Dendritic cell treated with granulocyte-macrophage colony-stimulating factor and Interleukin-4, amounts not matched to agents 40 ng/mL and 50 ng/mL, for 4 days (primary cell): ENCODE measurements at regions not wholly inside any gene's neighbourhood (a gene's known extent, or its start where the extent isn't known, plus 50 kb on each side); places are given as distances from the start of the nearest gene placed in this dataset.

Experiments used
- H3K27ac Mint-ChIP-seq: one replicate; pipeline ENCODE4 v1.8.0; 2022; ENCODE audit warnings: mild to moderate bottlenecking, mixed read lengths
- H3K27me3 Mint-ChIP-seq: one replicate; pipeline ENCODE4 v1.8.0; 2022; ENCODE audit warnings: mild to moderate bottlenecking, mixed read lengths
- H3K36me3 Mint-ChIP-seq: one replicate; pipeline ENCODE4 v1.8.0; 2022; ENCODE audit warnings: low read depth, mixed read lengths
- H3K4me1 Mint-ChIP-seq: one replicate; pipeline ENCODE4 v1.8.0; 2022; ENCODE audit warnings: low read depth, mixed read lengths
- H3K4me3 Mint-ChIP-seq: one replicate; pipeline ENCODE4 v1.8.0; 2022; ENCODE audit warnings: mild to moderate bottlenecking, moderate library complexity, mixed read lengths
- H3K9me3 Mint-ChIP-seq: one replicate; pipeline ENCODE4 v1.8.0; 2022; ENCODE audit warnings: mixed read lengths
- intact Hi-C: fragments of 100-400 bp; cut with micrococcal nuclease; formaldehyde crosslinking; loops from one replicate; pipeline ENCODE4 v1.15.0; 2022

DNA sequence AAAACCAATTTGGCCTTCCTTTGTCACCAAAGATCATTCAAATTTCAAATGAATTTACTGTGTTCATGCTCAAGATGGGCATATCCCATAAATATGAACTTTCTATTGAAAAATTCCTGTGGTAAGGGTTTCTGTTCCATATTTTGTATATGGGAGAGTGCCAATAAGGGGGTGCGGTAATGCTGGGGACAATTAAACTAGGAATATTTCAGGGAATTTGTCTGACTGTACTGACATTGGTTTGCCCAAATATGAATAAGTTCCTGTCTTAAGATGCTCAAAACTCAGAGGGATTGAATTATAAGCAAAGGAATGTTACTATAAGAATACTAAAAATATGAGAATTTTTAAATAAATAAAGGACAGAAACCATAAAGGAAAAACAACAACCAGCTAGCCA, 553.0 kb upstream of the MARCKS start:
- H3K4me3 Mint-ChIP-seq = no peak overlapping the region
- H3K36me3 Mint-ChIP-seq = no peaks in the 10 kb centered on the region
- H3K9me3 Mint-ChIP-seq = no peaks in the 10 kb centered on the region
- H3K27ac Mint-ChIP-seq = no peak overlapping the region
- H3K4me1 Mint-ChIP-seq = no peaks in the 10 kb centered on the region
- no peaks in the 10 kb centered on the region for H3K27me3 Mint-ChIP-seq
- intact Hi-C loops = loop anchor here (10.0 kb wide), 1 partner anchor 519 kb away; no protein-coding TSS in a partner anchor

DNA sequence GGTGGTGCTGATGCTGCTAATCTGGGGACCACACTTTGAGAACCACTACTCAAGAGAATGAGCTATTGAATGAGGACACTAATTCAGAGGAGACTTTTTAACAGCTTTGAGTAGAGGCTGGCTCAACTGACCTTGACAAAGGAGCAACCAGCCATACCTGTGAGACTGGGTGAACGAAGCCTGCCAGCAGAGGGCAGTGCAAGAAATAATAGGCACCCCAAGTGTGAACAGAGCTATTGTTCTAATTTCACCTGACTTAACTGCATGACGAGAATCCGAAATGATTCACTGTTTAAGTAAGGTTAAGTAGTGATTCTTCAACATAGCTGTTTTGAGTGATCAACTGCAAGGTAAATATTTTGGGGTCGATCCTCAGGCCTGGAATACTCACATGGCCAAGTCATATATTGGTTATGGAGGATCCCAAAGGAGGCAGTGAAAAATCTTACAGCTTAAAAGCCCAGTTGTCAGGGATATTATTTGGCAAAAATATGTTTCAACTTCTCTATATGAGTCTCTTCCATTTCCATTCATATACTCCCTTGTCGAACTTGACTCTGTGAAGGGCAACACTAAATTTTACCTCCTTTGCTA, 550.5 kb upstream of the MARCKS start:
- no peak overlapping the region for H3K27ac Mint-ChIP-seq
- H3K36me3 Mint-ChIP-seq = no peaks in the 10 kb centered on the region
- no peaks in the 10 kb centered on the region for H3K9me3 Mint-ChIP-seq
- intact Hi-C loops = loop anchor here (1.0 to 10.0 kb wide), 3 partner anchors 522 to 603 kb away; no protein-coding TSS in a partner anchor
- H3K4me1 Mint-ChIP-seq = no peaks in the 10 kb centered on the region
- peaks cover 3% of the 10 kb centered on the region for H3K27me3 Mint-ChIP-seq
- H3K4me3 Mint-ChIP-seq = no peak overlapping the region

- peaks cover 3% of the 10 kb centered on the region for H3K27me3 Mint-ChIP-seq
- H3K4me3 Mint-ChIP-seq = no peak overlapping the region
- no peaks in the 10 kb centered on the region for H3K9me3 Mint-ChIP-seq
- H3K27ac Mint-ChIP-seq = no peak overlapping the region
- H3K36me3 Mint-ChIP-seq = no peaks in the 10 kb centered on the region
- no peaks in the 10 kb centered on the region for H3K4me1 Mint-ChIP-seq
- intact Hi-C loops = loop anchor here (10.0 kb wide), 1 partner anchor 523 kb away; no protein-coding TSS in a partner anchor
These were observed 548.9 kb upstream of the MARCKS start for GRCh38 chr6:113308266-113308665.

DNA sequence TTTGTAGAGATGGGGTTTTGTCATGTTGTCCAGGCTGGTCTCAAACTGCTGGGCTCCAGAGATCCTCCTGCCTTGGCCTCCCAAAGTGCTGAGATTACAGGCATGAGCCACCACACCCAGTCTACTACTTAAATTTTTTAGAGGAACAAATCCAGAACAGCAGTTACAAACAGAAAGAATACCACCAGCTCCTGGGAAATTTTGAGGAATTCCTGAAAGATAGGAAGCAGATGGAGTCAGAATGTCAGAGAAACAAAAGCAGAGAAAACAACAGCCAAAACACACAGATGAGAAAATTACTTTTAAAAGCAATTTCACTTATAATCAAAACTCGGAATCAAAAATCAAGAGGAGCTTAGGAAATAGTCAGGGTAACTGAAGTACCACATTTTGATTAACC, 543.3 kb upstream of the MARCKS start:
- peaks cover 3% of the 10 kb centered on the region for H3K27me3 Mint-ChIP-seq
- no peaks in the 10 kb centered on the region for H3K36me3 Mint-ChIP-seq
- H3K27ac Mint-ChIP-seq = no peak overlapping the region
- intact Hi-C loops = no loop called here
- H3K4me1 Mint-ChIP-seq = no peaks in the 10 kb centered on the region
- H3K9me3 Mint-ChIP-seq = no peaks in the 10 kb centered on the region
- no peak overlapping the region for H3K4me3 Mint-ChIP-seq

- no peak overlapping the region for H3K4me3 Mint-ChIP-seq
- H3K4me1 Mint-ChIP-seq = no peaks in the 10 kb centered on the region
- H3K9me3 Mint-ChIP-seq = no peaks in the 10 kb centered on the region
- no peak overlapping the region for H3K27ac Mint-ChIP-seq
- H3K27me3 Mint-ChIP-seq = no peaks in the 10 kb centered on the region
- intact Hi-C loops = no loop called here
- H3K36me3 Mint-ChIP-seq = no peaks in the 10 kb centered on the region
These were observed 542.0 kb upstream of the MARCKS start for GRCh38 chr6:113315165-113315564.

DNA sequence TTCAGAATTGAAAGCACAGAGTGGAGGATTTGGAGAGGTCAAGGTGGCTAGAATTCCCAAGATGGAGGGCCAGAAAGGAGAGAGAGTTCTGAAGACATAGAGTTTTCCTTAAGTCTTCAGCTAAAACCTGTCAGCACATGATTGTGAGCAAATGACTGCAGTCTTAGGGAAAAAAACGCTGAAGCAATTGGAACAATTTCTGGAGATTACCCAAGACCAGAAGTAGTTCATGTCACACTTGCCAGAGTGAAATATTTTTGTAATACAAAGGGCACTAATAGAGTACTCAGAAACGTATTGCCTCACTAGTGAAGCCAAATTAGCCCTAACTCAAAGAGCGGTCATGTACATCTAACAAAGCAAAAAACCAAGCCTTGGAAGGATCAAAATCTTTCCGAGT, 541.3 kb upstream of the MARCKS start:
- intact Hi-C loops = no loop called here
- no peak overlapping the region for H3K27ac Mint-ChIP-seq
- H3K4me3 Mint-ChIP-seq = no peak overlapping the region

DNA sequence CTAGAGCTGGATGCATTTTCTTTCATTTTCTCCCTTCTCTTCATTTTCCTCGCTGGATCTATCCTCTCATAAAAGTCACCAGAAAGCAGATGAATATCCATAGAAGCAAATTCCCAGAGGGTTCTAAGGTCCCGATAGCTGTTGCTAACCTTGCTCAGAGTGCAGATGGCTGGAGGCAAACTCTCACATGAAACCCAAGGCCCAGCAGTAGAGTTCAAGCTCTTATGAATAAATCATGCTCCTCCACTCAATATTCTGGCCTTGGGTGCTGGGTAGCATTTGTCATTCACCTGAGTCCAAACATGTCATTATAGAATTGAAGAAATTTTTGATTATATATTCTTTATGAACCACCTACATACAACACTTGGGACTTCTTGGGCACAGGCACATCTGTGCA, 539.7 kb upstream of the MARCKS start:
- Mint-ChIP-seq H3K27me3 (no peaks in the 10 kb centered on the region), H3K4me1 (no peaks in the 10 kb centered on the region), H3K27ac (no peak overlapping the region), H3K9me3 (peaks cover 3% of the 10 kb centered on the region), H3K36me3 (no peaks in the 10 kb centered on the region), H3K4me3 (no peak overlapping the region)
- intact Hi-C loops = no loop called here

More for the DNA sequence above, 541.3 kb upstream of the MARCKS start:
- Mint-ChIP-seq H3K9me3 (no peaks in the 10 kb centered on the region), H3K36me3 (no peaks in the 10 kb centered on the region), H3K27me3 (no peaks in the 10 kb centered on the region), H3K4me1 (no peaks in the 10 kb centered on the region)

DNA sequence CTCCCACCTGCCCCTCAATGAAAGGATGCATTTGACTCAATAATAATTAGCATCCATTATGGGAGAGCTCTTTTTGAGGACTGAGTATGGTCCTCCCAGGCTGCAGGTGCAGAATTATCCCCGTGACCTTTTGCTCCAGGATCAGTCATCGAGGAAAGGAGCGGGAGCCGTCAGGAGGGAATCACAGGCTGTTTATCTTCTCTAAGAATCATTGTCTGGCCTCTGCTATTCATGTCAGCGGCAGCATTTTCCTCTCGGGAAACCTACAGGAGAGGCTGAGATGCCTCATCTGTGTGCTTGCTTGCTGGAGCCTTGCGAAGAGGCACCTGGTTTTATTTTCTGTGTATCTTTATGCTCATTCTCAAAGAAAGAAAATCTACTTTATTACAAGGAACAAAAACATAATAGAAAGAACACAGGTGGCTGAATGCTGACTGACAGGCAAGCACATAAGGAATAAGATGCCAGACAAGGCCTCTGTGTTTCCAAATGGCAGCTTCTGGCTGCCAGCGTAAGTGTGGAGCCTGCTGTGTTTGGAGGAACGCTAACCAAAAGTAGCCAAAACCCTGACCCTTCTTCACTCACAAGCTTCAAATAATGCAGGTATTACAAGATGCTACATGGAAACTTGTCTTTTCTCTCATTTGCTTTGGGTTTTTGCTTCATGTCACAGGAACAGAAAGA, 539.1 kb upstream of the MARCKS start:
- intact Hi-C loops = no loop called here
- H3K4me1 Mint-ChIP-seq = no peaks in the 10 kb centered on the region
- no peaks in the 10 kb centered on the region for H3K27me3 Mint-ChIP-seq
- no peaks in the 10 kb centered on the region for H3K36me3 Mint-ChIP-seq
- H3K27ac Mint-ChIP-seq = no peak overlapping the region
- no peak overlapping the region for H3K4me3 Mint-ChIP-seq
- peaks cover 8% of the 10 kb centered on the region for H3K9me3 Mint-ChIP-seq

DNA sequence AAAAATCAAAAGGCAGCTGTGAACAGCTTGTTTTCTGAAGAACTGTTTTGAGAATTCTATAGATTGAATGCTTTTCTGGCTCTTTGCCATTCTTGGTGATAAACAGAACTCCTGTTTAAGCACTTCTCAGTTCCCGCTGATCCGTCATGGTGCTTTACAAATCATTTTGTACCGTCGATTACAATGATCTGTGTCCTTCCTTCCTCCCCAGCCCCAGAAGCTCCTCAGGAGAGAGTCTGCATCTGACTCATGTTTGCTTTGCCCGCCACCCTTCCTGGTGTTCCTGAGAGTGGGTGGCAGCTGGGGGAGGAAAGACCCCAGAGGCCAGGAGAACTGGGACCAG, 538.6 kb upstream of the MARCKS start:
- Mint-ChIP-seq H3K4me1 (no peaks in the 10 kb centered on the region), H3K36me3 (no peaks in the 10 kb centered on the region), H3K9me3 (peaks cover 8% of the 10 kb centered on the region), H3K27ac (no peak overlapping the region), H3K27me3 (no peaks in the 10 kb centered on the region), H3K4me3 (no peak overlapping the region)
- intact Hi-C loops = no loop called here

DNA sequence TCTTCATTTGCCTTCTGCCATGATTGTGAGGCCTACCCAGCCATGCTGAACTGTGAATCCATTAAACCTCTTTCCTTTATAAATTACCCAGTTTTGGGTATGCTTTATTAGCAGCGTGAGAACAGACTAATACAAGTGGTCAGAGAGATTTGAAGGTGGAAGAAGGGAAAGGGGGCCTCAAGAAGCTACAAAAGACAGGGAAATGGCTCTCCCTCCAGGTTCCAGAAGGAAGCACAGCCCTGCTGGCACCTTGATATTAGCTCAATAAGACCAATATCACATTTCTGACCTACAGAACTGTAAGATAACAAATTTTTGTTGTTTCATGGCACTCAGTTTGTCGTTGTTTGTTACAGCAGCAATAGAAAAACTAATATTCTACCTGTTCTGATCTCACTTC, 536.5 kb upstream of the MARCKS start:
- Mint-ChIP-seq H3K36me3 (no peaks in the 10 kb centered on the region), H3K9me3 (peaks cover 8% of the 10 kb centered on the region), H3K27me3 (no peaks in the 10 kb centered on the region), H3K27ac (no peak overlapping the region), H3K4me3 (no peak overlapping the region), H3K4me1 (no peaks in the 10 kb centered on the region)
- intact Hi-C loops = no loop called here

GRCh38 chr6:113326781-113327180, 530.4 kb upstream of the MARCKS start:
- Mint-ChIP-seq H3K4me3 (no peak overlapping the region), H3K36me3 (no peaks in the 10 kb centered on the region), H3K4me1 (no peaks in the 10 kb centered on the region), H3K27ac (no peak overlapping the region), H3K9me3 (peaks cover 8% of the 10 kb centered on the region), H3K27me3 (no peaks in the 10 kb centered on the region)
- intact Hi-C loops = no loop called here

DNA sequence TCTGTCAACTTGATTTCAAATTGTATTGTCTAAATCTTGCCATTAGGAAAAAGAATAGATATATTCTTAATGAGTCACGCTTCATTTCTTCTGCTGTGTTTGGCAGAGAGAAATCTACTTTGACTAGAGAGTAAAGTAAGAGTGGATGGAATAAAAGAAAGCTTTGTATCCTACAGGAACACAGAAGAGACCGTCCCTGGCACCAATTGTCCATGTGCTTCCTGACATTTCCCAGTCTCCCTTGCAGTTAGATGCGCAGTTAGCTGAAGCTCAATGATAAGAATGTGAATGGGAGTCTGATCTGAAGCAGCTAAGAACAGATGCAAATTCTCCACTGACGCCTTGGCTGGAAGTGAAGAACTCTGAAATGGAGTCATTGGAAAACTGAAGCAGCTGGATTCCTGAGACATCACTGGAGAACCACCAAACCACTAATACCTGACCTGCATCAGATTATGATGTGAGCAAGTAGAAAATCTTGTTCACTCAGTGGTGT, 528.2 kb upstream of the MARCKS start:
- H3K9me3 Mint-ChIP-seq = no peaks in the 10 kb centered on the region
- intact Hi-C loops = no loop called here
- H3K27ac Mint-ChIP-seq = no peak overlapping the region
- H3K27me3 Mint-ChIP-seq = peaks cover 1% of the 10 kb centered on the region
- no peaks in the 10 kb centered on the region for H3K4me1 Mint-ChIP-seq
- no peaks in the 10 kb centered on the region for H3K36me3 Mint-ChIP-seq
- H3K4me3 Mint-ChIP-seq = no peak overlapping the region

DNA sequence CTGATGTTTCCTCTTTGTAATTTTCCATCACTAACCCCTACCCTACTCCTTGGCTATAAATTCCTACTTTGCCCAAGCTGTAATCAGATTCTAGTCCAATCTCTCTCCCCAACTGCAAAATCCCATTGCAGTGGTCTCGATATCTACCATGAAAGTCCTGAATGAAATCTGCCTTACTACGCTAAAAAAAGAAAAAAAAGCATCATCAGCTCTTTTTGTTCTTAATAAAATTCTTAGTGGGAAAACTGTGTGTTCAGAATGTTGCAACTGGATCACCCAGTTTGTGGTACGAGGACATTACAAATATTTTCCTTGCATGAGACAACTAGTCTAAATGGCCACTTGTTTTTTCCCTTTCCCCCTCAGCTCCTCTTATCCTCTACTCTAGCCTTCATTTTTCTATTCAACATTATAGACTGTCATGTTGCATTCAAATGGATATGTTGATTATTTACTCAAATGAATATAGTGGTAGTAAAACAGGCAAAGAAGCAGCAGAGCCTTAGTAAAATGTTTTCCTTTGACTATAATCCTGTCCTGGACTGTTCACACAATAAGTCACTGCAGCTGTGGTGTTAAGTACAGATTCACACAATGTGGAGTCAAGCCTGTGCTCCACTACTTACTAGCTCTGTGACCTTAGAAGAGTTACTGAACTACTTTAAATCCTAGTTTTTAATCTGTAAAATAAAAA, 527.1 kb upstream of the MARCKS start:
- Mint-ChIP-seq H3K4me3 (no peak overlapping the region), H3K4me1 (no peaks in the 10 kb centered on the region), H3K27me3 (peaks cover 1% of the 10 kb centered on the region), H3K9me3 (no peaks in the 10 kb centered on the region), H3K36me3 (no peaks in the 10 kb centered on the region), H3K27ac (no peak overlapping the region)
- intact Hi-C loops = no loop called here

DNA sequence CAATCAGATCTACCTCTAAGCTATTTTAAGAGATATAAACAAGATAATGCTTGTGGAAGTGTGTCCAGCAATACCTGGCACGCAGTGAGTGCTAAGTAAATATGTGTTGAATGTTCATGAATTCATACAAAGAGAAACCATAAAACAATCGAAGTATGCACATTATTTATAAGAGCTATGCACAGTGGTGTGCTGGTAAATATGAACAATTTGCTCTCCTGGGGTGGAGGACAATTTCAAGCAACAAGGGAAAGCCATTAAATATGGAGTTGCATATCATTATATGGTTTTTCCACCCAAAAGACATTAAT, 526.6 kb upstream of the MARCKS start:
- no peaks in the 10 kb centered on the region for H3K36me3 Mint-ChIP-seq
- H3K9me3 Mint-ChIP-seq = no peaks in the 10 kb centered on the region
- H3K4me1 Mint-ChIP-seq = no peaks in the 10 kb centered on the region
- intact Hi-C loops = no loop called here
- no peak overlapping the region for H3K4me3 Mint-ChIP-seq
- H3K27ac Mint-ChIP-seq = no peak overlapping the region
- peaks cover 1% of the 10 kb centered on the region for H3K27me3 Mint-ChIP-seq
